CD14-positive monocyte (primary cell): ENCODE measurements at regions not wholly inside any gene's neighbourhood (a gene's known extent, or its start where the extent isn't known, plus 50 kb on each side); places are given as distances from the start of the nearest gene placed in this dataset.

ENCODE experiments used
- DNase-seq, 3 donors: peaks; one replicate each; pipeline ENCODE4 v3.0.0-alpha.2; 2011 to 2022
- H2AFZ ChIP-seq: 2 replicates; pipeline ENCODE4 v1.6.0; 2012; ENCODE audit warnings: mild to moderate bottlenecking, low read depth, low read length, inconsistent platforms; ENCODE audit not compliant: insufficient read depth, poor library complexity, severe bottlenecking
- H3K27ac ChIP-seq, 2 donors: 1 replicate in 1 of 2; 2 replicates in 1 of 2; pipeline ENCODE4 v1.5.1; 2012 to 2013; ENCODE audit warnings: low read length in 2 of 2, control low read depth in 1 of 2, inconsistent platforms in 1 of 2, low read depth in 1 of 2, mild to moderate bottlenecking in 1 of 2
- H3K27me3 ChIP-seq, 2 donors: one replicate each; pipeline versions ENCODE4 v1.6.0 to v1.6.1; 2011 to 2013; ENCODE audit warnings: low read length in 2 of 2; ENCODE audit not compliant: control insufficient read depth in 2 of 2, insufficient read depth in 2 of 2
- H3K36me3 ChIP-seq, 2 donors: replicated peaks in 1 of 2; 1 replicate in 1 of 2; 2 replicates in 1 of 2; pipeline versions ENCODE4 v1.5.1 to v1.6.1; 2012 to 2013; ENCODE audit warnings: low read length in 2 of 2, control low read depth in 1 of 2, inconsistent platforms in 1 of 2, mild to moderate bottlenecking in 1 of 2; ENCODE audit not compliant: insufficient read depth in 2 of 2, control insufficient read depth in 1 of 2
- H3K4me1 ChIP-seq, 2 donors: 1 replicate in 1 of 2; 2 replicates in 1 of 2; pipeline versions ENCODE4 v1.5.1 to v1.6.1; 2012 to 2013; ENCODE audit warnings: low read length in 2 of 2, control low read depth in 1 of 2, inconsistent platforms in 1 of 2, mild to moderate bottlenecking in 1 of 2, moderate library complexity in 1 of 2; ENCODE audit not compliant: insufficient read depth in 2 of 2, control insufficient read depth in 1 of 2
- H3K4me2 ChIP-seq: replicated peaks from 2 replicates; pipeline ENCODE3; 2012; ENCODE audit warnings: low read length, moderate library complexity, mild to moderate bottlenecking; ENCODE audit not compliant: poor library complexity, severe bottlenecking; ENCODE audit errors: extremely low read depth
- H3K4me3 ChIP-seq, 3 experiments: fragments of 200-600 bp in 1 of 3; sonication (generic) in 1 of 3; replicated peaks in 1 of 3; 1 replicate in 2 of 3; 2 replicates in 1 of 3; pipeline ENCODE4 v1.5.1; 2011 to 2013; ENCODE audit warnings: low read length in 3 of 3, mild to moderate bottlenecking in 3 of 3, control low read depth in 2 of 3, low read depth in 2 of 3, inconsistent platforms in 1 of 3, moderate library complexity in 1 of 3
- H3K79me2 ChIP-seq: 2 replicates; pipeline ENCODE4 v1.6.0; 2012; ENCODE audit warnings: mild to moderate bottlenecking, control low read depth, inconsistent platforms, low read length, moderate library complexity; ENCODE audit not compliant: insufficient read depth
- H3K9ac ChIP-seq: 2 replicates; pipeline ENCODE4 v1.6.0; 2017; ENCODE audit warnings: low read length, mild to moderate bottlenecking; ENCODE audit not compliant: insufficient read depth, poor library complexity, severe bottlenecking
- H3K9me3 ChIP-seq, 2 donors: replicated peaks in 1 of 2; 1 replicate in 1 of 2; 2 replicates in 1 of 2; pipeline versions ENCODE4 v1.5.1 to v1.6.1; 2012 to 2013; ENCODE audit warnings: low read length in 2 of 2, control low read depth in 1 of 2; ENCODE audit not compliant: control insufficient read depth in 1 of 2, insufficient read depth in 1 of 2
- H4K20me1 ChIP-seq: 2 replicates; pipeline ENCODE4 v1.6.0; 2012; ENCODE audit warnings: mild to moderate bottlenecking, low read length, control low read depth, moderate library complexity; ENCODE audit not compliant: insufficient read depth
- H3K27ac Mint-ChIP-seq, 7 donors: one replicate each; pipeline ENCODE4 v1.8.0; 2020; ENCODE audit warnings: mild to moderate bottlenecking in 7 of 7, mixed read lengths in 7 of 7, moderate library complexity in 6 of 7, inconsistent platforms in 2 of 7
- H3K27me3 Mint-ChIP-seq, 3 donors: one replicate each; pipeline ENCODE4 v1.8.0; 2021 to 2022; ENCODE audit warnings: low read depth in 3 of 3, mild to moderate bottlenecking in 3 of 3, mixed read lengths in 3 of 3, moderate library complexity in 3 of 3, inconsistent platforms in 1 of 3
- H3K36me3 Mint-ChIP-seq, 2 donors: one replicate each; pipeline ENCODE4 v1.8.0; 2020; ENCODE audit warnings: mixed read lengths in 2 of 2, inconsistent platforms in 1 of 2, mild to moderate bottlenecking in 1 of 2
- H3K4me1 Mint-ChIP-seq: one replicate; pipeline ENCODE4 v1.8.0; 2020; ENCODE audit warnings: mild to moderate bottlenecking, mixed read lengths
- H3K4me3 Mint-ChIP-seq, 2 donors: one replicate each; pipeline ENCODE4 v1.8.0; 2020; ENCODE audit warnings: mild to moderate bottlenecking in 2 of 2, mixed read lengths in 2 of 2, moderate library complexity in 1 of 2
- H3K9me3 Mint-ChIP-seq, 7 donors: one replicate each; pipeline ENCODE4 v1.8.0; 2020 to 2022; ENCODE audit warnings: mixed read lengths in 7 of 7, mild to moderate bottlenecking in 6 of 7, moderate library complexity in 6 of 7, inconsistent platforms in 2 of 7
- WGBS: methylation state at CpG from one replicate; pipeline ENCODE4 v1.1.5; 2013; ENCODE audit warnings: missing lambda C conversion rate; ENCODE audit not compliant: insufficient coverage; 5-methylcytosine and 5-hydroxymethylcytosine counted together
- intact Hi-C, 2 donors: fragments of 100-400 bp; cut with micrococcal nuclease; formaldehyde crosslinking; loops; one replicate each; pipeline versions ENCODE4 v1.15.0 to v1.15.1; 2023
- TF ChIP-seq, protein P1 (sequence below): fragments of 200-600 bp; IDR thresholded peaks from one replicate; pipeline ENCODE4 v1.8.0; 2022; ENCODE audit warnings: antibody characterized with exemption, mild to moderate bottlenecking

DNA sequence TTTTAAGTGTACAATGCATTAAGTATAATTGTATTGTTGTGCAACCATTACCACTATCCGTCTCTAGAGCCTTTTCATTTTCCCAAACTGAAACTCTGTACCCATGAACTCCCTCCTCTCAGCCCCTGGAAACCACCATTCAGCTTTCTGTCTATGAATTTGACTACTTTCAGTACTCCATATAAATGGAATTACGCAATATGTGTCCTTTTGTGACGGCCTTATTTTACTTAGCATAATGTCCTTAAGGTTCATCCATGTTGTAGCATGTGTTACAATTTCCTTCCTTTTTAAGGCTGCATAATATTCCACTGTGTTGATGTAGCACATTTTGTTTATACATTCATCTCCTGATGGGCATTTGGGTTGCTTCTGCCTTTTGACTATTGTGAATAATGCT is 143.6 kb upstream of the KCNG1 start:
- 0% methylated on average over 1 of the region's 3 CpGs for WGBS
- Histone ChIP-seq H3K4me2 (no peak overlapping the region), H3K4me1 (no peaks in the 10 kb centered on the region), H4K20me1 (no peaks in the 10 kb centered on the region), H3K4me3 (no peak overlapping the region), H3K79me2 (no peaks in the 10 kb centered on the region), H3K36me3 (no peaks in the 10 kb centered on the region), H3K27me3 (no peaks in the 10 kb centered on the region), H3K9me3 (no peaks in the 10 kb centered on the region), H3K9ac (no peak overlapping the region), H3K27ac (no peak overlapping the region), H2AFZ (no peak overlapping the region)
- TF ChIP-seq, protein P1, sequence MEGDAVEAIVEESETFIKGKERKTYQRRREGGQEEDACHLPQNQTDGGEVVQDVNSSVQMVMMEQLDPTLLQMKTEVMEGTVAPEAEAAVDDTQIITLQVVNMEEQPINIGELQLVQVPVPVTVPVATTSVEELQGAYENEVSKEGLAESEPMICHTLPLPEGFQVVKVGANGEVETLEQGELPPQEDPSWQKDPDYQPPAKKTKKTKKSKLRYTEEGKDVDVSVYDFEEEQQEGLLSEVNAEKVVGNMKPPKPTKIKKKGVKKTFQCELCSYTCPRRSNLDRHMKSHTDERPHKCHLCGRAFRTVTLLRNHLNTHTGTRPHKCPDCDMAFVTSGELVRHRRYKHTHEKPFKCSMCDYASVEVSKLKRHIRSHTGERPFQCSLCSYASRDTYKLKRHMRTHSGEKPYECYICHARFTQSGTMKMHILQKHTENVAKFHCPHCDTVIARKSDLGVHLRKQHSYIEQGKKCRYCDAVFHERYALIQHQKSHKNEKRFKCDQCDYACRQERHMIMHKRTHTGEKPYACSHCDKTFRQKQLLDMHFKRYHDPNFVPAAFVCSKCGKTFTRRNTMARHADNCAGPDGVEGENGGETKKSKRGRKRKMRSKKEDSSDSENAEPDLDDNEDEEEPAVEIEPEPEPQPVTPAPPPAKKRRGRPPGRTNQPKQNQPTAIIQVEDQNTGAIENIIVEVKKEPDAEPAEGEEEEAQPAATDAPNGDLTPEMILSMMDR: no peak
- intact Hi-C loops: no loop called here
- Mint-ChIP-seq H3K4me1 (no peaks in the 10 kb centered on the region), H3K9me3 (peaks cover 0 to 3% (median 0%) of the 10 kb centered on the region in 7 donors), H3K36me3 (no peaks in the 10 kb centered on the region), H3K27me3 (peaks cover 3 to 7% (median 4%) of the 10 kb centered on the region in 3 donors), H3K27ac (no peak overlapping the region), H3K4me3 (no peak overlapping the region)
- no peak for DNase-seq

DNA sequence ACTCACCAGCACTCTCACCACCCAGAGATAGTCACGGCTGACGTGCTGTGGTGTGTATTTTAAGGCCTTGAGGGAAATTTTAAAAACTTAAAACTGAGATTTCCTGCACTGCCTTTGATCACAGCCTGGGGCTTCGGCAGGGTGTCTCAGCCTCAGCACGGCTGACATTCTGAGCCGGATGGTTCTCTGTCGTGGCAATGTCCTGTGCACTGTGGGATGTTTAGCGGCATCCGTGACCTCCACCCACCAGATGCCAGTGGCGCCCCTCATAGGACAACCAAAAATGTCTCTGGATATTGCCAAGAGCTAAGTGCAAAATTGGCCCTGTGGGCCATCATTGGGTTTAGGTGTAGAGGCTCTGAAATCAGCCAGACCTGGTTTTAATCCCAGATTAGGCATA is 142.2 kb upstream of the KCNG1 start:
- Histone ChIP-seq H3K4me1 (no peaks in the 10 kb centered on the region), H3K4me2 (no peak overlapping the region), H4K20me1 (no peaks in the 10 kb centered on the region), H3K27ac (no peak overlapping the region), H3K36me3 (no peaks in the 10 kb centered on the region), H3K27me3 (no peaks in the 10 kb centered on the region), H3K79me2 (no peaks in the 10 kb centered on the region), H3K4me3 (no peak overlapping the region), H3K9me3 (no peaks in the 10 kb centered on the region), H2AFZ (no peak overlapping the region), H3K9ac (no peak overlapping the region)
- Mint-ChIP-seq H3K9me3 (peaks cover 0 to 3% (median 0%) of the 10 kb centered on the region in 7 donors), H3K27me3 (peaks cover 2 to 6% (median 4%) of the 10 kb centered on the region in 3 donors), H3K36me3 (no peaks in the 10 kb centered on the region), H3K27ac (no peak overlapping the region), H3K4me1 (no peaks in the 10 kb centered on the region), H3K4me3 (no peak overlapping the region)
- TF ChIP-seq, protein P1: no peak
- WGBS: 83% methylated on average over 5 of the region's 9 CpGs
- intact Hi-C loops: no loop called here
- no peak for DNase-seq
